ENCODE measurements at regions not wholly inside any gene's neighbourhood (a gene's known extent, or its start where the extent isn't known, plus 50 kb on each side); places are given as distances from the start of the nearest gene placed in this dataset.

DNA sequence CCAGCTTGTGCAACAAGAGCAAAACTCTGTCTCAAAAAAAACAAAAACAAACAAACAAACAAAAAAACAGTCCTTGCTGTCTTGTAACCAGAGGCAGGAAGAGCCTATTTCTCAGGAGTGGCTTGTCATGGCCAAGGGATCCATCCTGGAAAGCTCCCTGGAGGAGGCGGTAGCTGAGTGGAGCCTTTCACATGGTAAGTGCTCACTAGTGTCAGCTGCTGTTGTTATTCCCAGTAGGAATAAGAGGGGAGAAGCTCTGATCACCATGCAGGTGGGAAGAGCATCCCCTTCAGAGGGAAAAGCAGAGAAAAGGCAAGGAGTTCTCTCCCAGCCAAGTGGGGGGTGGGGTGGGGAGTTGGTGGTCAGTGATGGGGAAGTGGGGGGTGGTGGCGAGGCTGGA, 54.6 kb upstream of the WNT7B start:
- no peak for TF ChIP-seq TEAD4 (CRISPR knock-in tag; IDR thresholded peaks at IDR 0.05)
- no peak for TF ChIP-seq FOXP1 (CRISPR knock-in tag; IDR thresholded peaks at IDR 0.05; ENCODE audit: borderline replicate concordance)
- TF ChIP-seq, protein P1, sequence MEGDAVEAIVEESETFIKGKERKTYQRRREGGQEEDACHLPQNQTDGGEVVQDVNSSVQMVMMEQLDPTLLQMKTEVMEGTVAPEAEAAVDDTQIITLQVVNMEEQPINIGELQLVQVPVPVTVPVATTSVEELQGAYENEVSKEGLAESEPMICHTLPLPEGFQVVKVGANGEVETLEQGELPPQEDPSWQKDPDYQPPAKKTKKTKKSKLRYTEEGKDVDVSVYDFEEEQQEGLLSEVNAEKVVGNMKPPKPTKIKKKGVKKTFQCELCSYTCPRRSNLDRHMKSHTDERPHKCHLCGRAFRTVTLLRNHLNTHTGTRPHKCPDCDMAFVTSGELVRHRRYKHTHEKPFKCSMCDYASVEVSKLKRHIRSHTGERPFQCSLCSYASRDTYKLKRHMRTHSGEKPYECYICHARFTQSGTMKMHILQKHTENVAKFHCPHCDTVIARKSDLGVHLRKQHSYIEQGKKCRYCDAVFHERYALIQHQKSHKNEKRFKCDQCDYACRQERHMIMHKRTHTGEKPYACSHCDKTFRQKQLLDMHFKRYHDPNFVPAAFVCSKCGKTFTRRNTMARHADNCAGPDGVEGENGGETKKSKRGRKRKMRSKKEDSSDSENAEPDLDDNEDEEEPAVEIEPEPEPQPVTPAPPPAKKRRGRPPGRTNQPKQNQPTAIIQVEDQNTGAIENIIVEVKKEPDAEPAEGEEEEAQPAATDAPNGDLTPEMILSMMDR (IDR thresholded peaks at IDR 0.05) = no peak
- no peak for TF ChIP-seq CBFB (CRISPR knock-in tag; IDR thresholded peaks at IDR 0.05; ENCODE audit: low read depth)
- TF ChIP-seq ZNF423 (CRISPR knock-in tag; IDR thresholded peaks at IDR 0.05) = no peak
- TF ChIP-seq SOX15 (CRISPR knock-in tag; IDR thresholded peaks at IDR 0.05) = no peak
- TF ChIP-seq, protein P2, sequence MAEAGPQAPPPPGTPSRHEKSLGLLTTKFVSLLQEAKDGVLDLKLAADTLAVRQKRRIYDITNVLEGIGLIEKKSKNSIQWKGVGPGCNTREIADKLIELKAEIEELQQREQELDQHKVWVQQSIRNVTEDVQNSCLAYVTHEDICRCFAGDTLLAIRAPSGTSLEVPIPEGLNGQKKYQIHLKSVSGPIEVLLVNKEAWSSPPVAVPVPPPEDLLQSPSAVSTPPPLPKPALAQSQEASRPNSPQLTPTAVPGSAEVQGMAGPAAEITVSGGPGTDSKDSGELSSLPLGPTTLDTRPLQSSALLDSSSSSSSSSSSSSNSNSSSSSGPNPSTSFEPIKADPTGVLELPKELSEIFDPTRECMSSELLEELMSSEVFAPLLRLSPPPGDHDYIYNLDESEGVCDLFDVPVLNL (CRISPR knock-in tag; IDR thresholded peaks at IDR 0.05; ENCODE audit: borderline replicate concordance, low read depth) = no peak
- no peak for TF ChIP-seq ESRRA (CRISPR knock-in tag; IDR thresholded peaks at IDR 0.05; ENCODE audit: borderline replicate concordance)
- TF ChIP-seq IRF2 (CRISPR knock-in tag; IDR thresholded peaks at IDR 0.05; ENCODE audit: borderline replicate concordance, low read depth) = no peak
- TF ChIP-seq, protein P3, sequence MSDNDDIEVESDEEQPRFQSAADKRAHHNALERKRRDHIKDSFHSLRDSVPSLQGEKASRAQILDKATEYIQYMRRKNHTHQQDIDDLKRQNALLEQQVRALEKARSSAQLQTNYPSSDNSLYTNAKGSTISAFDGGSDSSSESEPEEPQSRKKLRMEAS (CRISPR knock-in tag; IDR thresholded peaks at IDR 0.05) = no peak
- TF ChIP-seq ZNF138 (CRISPR knock-in tag; conservative IDR thresholded peaks at IDR 0.05) = no peak
